PC-3 (cell line): ENCODE measurements at regions not wholly inside any gene's neighbourhood (a gene's known extent, or its start where the extent isn't known, plus 50 kb on each side); places are given as distances from the start of the nearest gene placed in this dataset.

ENCODE experiments used
- ATAC-seq: fragments of 200-7000 bp; cut with Tn5 transposase; 2 replicates; pipeline ENCODE4 v1.9.1; 2020; ENCODE audit warnings: mild to moderate bottlenecking, moderate library complexity
- BruUV-seq: library from RNA; stranded (reverse); fragments of 400-500 nt; replicated peaks from 2 replicates; lab custom pipeline; 2021; lab: Mats Ljungman, UMichigan
- CTCF ChIA-PET: fragments of 300-600 bp; sonication (Branson Sonifier 250); formaldehyde crosslinking; loops from one replicate; lab custom pipeline; 2022; ENCODE audit warnings: antibody characterized with exemption; lab: Charles Lee
- POLR2A ChIA-PET: fragments of 300-600 bp; sonication (Branson Sonifier 250); formaldehyde crosslinking; loops from one replicate; lab custom pipeline; 2022; ENCODE audit warnings: antibody characterized with exemption; ENCODE audit not compliant: unreplicated experiment; lab: Charles Lee
- DNase-seq: peaks from one replicate; pipeline ENCODE4 v3.0.0-alpha.2; 2015
- H2AFZ ChIP-seq: fragments of 300-600 bp; sonication (generic); 2 replicates; pipeline ENCODE4 v1.6.0; 2016; ENCODE audit warnings: antibody characterized with exemption, low read length
- H3F3A ChIP-seq: fragments of 300-600 bp; sonication (generic); one replicate; pipeline ENCODE4 v1.6.0; 2017; ENCODE audit warnings: antibody characterized with exemption, low read length, control low read depth, mild to moderate bottlenecking; ENCODE audit not compliant: unreplicated experiment
- H3K27ac ChIP-seq: fragments of 300-600 bp; sonication (generic); 2 replicates; pipeline ENCODE4 v1.5.1; 2016; ENCODE audit warnings: mild to moderate bottlenecking, low read length
- H3K27me3 ChIP-seq: fragments of 300-600 bp; sonication (generic); 2 replicates; pipeline ENCODE4 v1.6.1; 2016; ENCODE audit warnings: low read length, mixed read lengths
- H3K36me3 ChIP-seq: fragments of 300-600 bp; sonication (generic); 2 replicates; pipeline ENCODE4 v1.6.1; 2016; ENCODE audit warnings: low read depth, mixed run types, low read length, mixed read lengths
- H3K4me1 ChIP-seq: fragments of 300-600 bp; sonication (generic); 2 replicates; pipeline ENCODE4 v1.5.1; 2016; ENCODE audit warnings: low read length; ENCODE audit not compliant: insufficient read depth
- H3K4me2 ChIP-seq: fragments of 300-600 bp; sonication (generic); 2 replicates; pipeline ENCODE4 v1.6.0; 2016; ENCODE audit warnings: low read length
- H3K4me3 ChIP-seq: fragments of 300-600 bp; sonication (generic); 2 replicates; pipeline ENCODE4 v1.5.1; 2016; ENCODE audit warnings: mild to moderate bottlenecking, low read length, mixed read lengths
- H3K79me2 ChIP-seq: fragments of 300-600 bp; sonication (generic); 2 replicates; pipeline ENCODE4 v1.6.1; 2017; ENCODE audit warnings: low read length, mixed read lengths
- H3K9ac ChIP-seq: fragments of 300-600 bp; sonication (generic); 2 replicates; pipeline ENCODE4 v1.6.0; 2016; ENCODE audit warnings: mild to moderate bottlenecking, low read length
- H3K9me2 ChIP-seq: fragments of 300-600 bp; sonication (generic); replicated peaks from 2 replicates; pipeline ENCODE4 v1.6.1; 2016; ENCODE audit warnings: mixed run types, low read length, mixed read lengths
- H3K9me3 ChIP-seq: fragments of 300-600 bp; sonication (generic); 2 replicates; pipeline ENCODE4 v1.6.1; 2016; ENCODE audit warnings: low read length, mixed read lengths
- H4K20me1 ChIP-seq: fragments of 300-600 bp; sonication (generic); 2 replicates; pipeline ENCODE4 v1.6.1; 2016; ENCODE audit warnings: low read length, mixed read lengths
- EZH2 ChIP-seq: fragments of 300-600 bp; sonication (generic); IDR thresholded peaks from one replicate; pipeline ENCODE4 v1.6.1; 2017; ENCODE audit warnings: antibody characterized with exemption, mild to moderate bottlenecking, low read length; ENCODE audit not compliant: unreplicated experiment
- EZH2phosphoT487 ChIP-seq: fragments of 300-600 bp; sonication (generic); IDR thresholded peaks from 2 replicates; pipeline ENCODE4 v1.6.1; 2018; ENCODE audit warnings: mild to moderate bottlenecking, antibody characterized with exemption, low read length, borderline replicate concordance
- intact Hi-C: fragments of 100-400 bp; cut with micrococcal nuclease; formaldehyde crosslinking; loops from 2 replicates; pipeline ENCODE4 v1.9.0; 2023
- TF ChIP-seq, protein P1 (sequence below): fragments of 300-600 bp; sonication (generic); conservative IDR thresholded peaks from 2 replicates; pipeline ENCODE4 v1.5.1; 2017; ENCODE audit warnings: antibody characterized with exemption, low read depth, mild to moderate bottlenecking, low read length

DNA sequence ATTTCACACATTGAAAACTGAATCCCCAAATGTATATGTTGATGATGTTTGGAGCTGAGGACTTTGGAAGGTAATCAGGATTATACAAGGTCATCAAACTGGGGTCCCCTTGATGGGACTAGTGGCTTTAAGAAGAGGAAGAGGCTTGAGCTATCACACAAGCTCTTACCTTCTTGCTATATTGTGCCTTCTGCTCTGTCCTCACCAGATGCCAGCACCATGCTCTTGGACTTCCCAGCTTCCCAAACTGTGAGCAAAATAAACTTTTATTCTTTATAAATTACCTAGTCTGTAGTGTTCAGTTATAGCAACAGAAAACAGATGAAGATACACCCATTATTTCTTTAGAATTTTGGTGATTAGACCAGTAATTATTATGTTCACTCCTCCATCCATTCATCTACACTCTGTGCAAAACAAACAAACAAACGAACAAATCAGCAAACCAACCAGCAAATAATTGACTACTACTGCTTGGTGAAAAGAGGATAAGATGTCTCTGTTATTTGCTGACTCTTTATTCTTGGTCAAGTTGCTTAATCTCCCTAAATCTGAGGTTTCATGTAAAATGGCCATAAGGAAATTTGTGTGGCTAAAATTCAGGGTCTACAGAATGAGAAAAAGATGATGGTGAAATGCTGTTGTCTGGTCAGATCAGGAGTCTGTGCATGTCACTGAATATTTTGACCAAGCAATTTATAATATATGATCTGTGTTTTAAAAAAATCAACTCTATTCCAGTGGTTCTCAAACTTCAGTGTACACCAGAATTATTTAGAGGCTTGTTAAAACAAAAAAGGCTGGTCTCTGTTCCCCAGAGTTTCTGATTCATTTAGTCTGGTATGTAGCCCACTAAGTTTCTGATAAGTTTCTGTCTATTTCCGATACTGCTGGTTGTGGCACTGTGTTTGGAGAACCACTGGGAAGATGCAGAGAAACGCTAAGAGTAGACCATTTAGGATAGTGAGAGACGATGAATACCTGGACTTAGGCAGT, 854.1 kb downstream of the MAT2B start:
- Histone ChIP-seq H3K27ac (no peak overlapping the region), H3K4me2 (no peak overlapping the region), H3K9me2 (no peaks in the 10 kb centered on the region), H2AFZ (no peak overlapping the region), H3K79me2 (no peaks in the 10 kb centered on the region), H3K36me3 (no peaks in the 10 kb centered on the region), H4K20me1 (no peaks in the 10 kb centered on the region), H3K4me1 (no peaks in the 10 kb centered on the region), H3K9ac (no peak overlapping the region), H3F3A (no peaks in the 10 kb centered on the region), H3K27me3 (no peaks in the 10 kb centered on the region), H3K4me3 (no peak overlapping the region), H3K9me3 (0 out of 2 replicates have a peak, but pooled peaks cover 7% of the 10 kb centered on the region)
- intact Hi-C loops: no loop called here
- BruUV-seq: no TSS peak
- no peak for TF ChIP-seq EZH2
- no peak for TF ChIP-seq EZH2phosphoT487
- TF ChIP-seq, protein P1, sequence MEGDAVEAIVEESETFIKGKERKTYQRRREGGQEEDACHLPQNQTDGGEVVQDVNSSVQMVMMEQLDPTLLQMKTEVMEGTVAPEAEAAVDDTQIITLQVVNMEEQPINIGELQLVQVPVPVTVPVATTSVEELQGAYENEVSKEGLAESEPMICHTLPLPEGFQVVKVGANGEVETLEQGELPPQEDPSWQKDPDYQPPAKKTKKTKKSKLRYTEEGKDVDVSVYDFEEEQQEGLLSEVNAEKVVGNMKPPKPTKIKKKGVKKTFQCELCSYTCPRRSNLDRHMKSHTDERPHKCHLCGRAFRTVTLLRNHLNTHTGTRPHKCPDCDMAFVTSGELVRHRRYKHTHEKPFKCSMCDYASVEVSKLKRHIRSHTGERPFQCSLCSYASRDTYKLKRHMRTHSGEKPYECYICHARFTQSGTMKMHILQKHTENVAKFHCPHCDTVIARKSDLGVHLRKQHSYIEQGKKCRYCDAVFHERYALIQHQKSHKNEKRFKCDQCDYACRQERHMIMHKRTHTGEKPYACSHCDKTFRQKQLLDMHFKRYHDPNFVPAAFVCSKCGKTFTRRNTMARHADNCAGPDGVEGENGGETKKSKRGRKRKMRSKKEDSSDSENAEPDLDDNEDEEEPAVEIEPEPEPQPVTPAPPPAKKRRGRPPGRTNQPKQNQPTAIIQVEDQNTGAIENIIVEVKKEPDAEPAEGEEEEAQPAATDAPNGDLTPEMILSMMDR: no peak
- ATAC-seq (no peak), DNase-seq (no peak)
- ChIA-PET POLR2A (no interaction called here), CTCF (no interaction called here)

DNA sequence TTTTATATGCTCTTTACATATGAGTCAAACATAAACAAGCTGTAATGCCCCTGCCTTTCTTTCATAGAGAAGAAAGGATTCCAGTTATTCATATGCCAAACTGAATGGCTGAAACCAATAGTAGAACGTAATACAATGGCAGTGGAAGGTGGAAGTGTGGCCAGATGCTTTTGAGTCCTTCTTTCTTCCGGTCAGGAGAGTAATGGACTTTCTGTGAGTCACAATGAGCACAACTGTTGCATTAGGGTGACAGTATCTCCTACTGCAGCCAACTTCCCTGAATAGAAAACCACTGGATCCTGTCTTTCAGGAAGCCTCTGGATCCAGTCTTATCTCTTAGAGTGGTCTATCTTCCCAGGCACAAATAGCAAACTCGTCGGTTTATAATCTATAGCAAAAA, 855.2 kb downstream of the MAT2B start:
- H3F3A ChIP-seq: no peaks in the 10 kb centered on the region
- H2AFZ ChIP-seq: no peak overlapping the region
- BruUV-seq: no TSS peak
- H3K27me3 ChIP-seq: no peaks in the 10 kb centered on the region
- no peaks in the 10 kb centered on the region for H4K20me1 ChIP-seq
- ChIA-PET CTCF (interaction anchor here (0.7 kb wide), 1 partner anchor 28 kb away, joined by 3 read pairs; no protein-coding TSS in a partner anchor), POLR2A (no interaction called here)
- DNase-seq (no peak), ATAC-seq (no peak)
- H3K27ac ChIP-seq: no peak overlapping the region
- no peak overlapping the region for H3K4me3 ChIP-seq
- H3K79me2 ChIP-seq: no peaks in the 10 kb centered on the region
- TF ChIP-seq EZH2phosphoT487 (no peak), EZH2 (no peak)
- TF ChIP-seq, protein P1: no peak
- 0 out of 2 replicates have a peak, but pooled peaks cover 7% of the 10 kb centered on the region for H3K9me3 ChIP-seq
- no peaks in the 10 kb centered on the region for H3K9me2 ChIP-seq
- H3K9ac ChIP-seq: no peak overlapping the region
- H3K4me1 ChIP-seq: no peaks in the 10 kb centered on the region
- no peaks in the 10 kb centered on the region for H3K36me3 ChIP-seq
- intact Hi-C loops: no loop called here
- H3K4me2 ChIP-seq: no peak overlapping the region

DNA sequence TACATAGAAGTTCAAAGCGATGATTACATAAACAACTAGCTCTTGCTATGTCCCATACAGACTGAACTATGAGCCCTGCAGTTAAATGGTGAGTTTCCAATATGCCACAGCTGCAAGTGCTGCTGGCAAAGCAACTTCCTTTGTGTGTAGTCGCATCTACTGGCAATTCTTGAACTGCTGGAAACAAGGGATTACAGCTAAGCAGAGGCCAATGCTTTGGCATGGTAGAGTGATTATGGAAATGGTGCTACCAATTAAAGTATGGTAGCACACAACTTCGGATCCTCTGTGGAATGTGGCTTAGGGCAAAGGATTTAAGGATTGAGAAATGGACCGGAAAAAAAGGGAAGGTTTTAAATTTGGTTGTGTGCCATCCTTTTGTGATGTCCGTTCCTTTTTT, 856.6 kb downstream of the MAT2B start:
- Histone ChIP-seq H3K4me2 (no peak overlapping the region), H3K27me3 (no peaks in the 10 kb centered on the region), H3K79me2 (no peaks in the 10 kb centered on the region), H3K4me1 (no peaks in the 10 kb centered on the region), H3K9me2 (no peaks in the 10 kb centered on the region), H3K27ac (no peak overlapping the region), H4K20me1 (no peaks in the 10 kb centered on the region), H3K9ac (no peak overlapping the region), H3K4me3 (no peak overlapping the region), H2AFZ (no peak overlapping the region), H3K9me3 (0 out of 2 replicates have a peak, but pooled peaks cover 7% of the 10 kb centered on the region), H3F3A (no peaks in the 10 kb centered on the region), H3K36me3 (no peaks in the 10 kb centered on the region)
- ATAC-seq (no peak), DNase-seq (no peak)
- intact Hi-C loops: no loop called here
- BruUV-seq: no TSS peak
- TF ChIP-seq, protein P1: no peak
- TF ChIP-seq EZH2: no peak
- no peak for TF ChIP-seq EZH2phosphoT487
- CTCF ChIA-PET: no interaction called here
- POLR2A ChIA-PET: no interaction called here
